Retina (tissue), 1 donor: ENCODE measurements at regions not wholly inside any gene's neighbourhood (a gene's known extent, or its start where the extent isn't known, plus 50 kb on each side); places are given as distances from the start of the nearest gene placed in this dataset.
"Not testable (repeated sequence)": the region's sequence is repeated elsewhere in the genome, so short reads cannot be mapped to it uniquely, and the experiment has no call there.

Experiments used
- DNase-seq: peaks from one replicate; pipeline ENCODE4 v3.0.0-alpha.2; 2016

DNA sequence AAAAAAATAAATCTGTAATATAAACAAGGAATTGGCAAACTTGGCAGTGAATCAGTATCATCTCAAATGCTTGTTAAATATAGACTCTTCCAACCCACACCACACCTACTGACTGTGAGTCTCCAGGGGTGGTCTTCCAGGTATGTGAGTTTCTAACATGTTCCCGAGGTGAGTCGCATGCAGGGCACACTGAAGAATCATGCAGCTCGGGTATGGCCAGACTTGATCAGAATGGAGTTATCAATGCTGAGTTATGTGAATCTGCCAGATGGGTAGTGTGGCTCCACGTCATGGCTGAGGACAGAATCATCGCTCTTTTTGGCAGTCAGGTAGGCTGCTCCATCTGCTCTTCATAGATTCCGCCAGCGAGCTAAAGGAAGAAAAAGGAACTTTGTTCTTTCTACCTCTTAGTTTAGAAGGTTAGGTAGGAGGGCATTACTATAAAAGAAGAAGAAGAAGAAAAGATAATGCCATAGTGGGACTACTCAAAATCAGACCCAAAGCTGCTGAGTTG lies 1279.7 kb upstream of the ZEB2 start:
- DNase-seq, result no peak

DNA sequence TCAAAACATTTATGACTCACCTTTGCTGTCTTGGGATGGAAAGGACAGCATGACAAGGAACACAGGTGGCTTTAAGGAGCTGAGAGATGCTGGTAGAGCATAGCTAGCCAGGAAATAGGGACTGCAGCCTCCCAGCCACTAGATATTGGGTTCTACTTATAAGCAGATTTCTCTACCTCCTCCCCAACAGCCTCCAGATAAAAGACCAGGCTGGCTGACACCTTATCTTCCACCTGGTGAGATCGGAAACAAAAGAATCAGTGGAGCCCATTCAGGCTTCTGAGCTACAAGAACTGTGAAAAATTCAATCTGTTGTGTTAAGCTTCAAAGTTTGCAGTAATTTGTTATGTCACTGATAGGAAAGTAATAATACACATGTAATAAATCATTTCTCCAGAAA lies 1278.5 kb upstream of the ZEB2 start:
- DNase-seq, result no peak

DNA sequence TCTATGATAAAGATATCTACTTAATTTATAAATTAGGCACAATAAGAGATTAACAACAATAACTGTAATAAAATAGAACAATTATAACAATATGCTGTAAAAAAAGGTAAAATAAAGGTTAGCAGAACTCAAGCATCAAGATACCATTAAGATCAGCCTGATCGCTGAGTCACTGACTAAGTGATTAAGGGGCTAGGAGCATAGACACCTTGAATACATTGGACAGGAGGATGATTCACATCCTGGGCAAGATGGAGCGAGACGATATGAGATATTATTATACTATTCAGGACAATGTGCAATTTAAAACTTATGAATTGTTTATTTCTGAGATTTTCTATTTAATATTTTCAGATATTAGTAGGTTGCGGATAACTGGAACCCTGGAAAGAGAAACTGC lies 1277.8 kb upstream of the ZEB2 start:
- no peak for DNase-seq

DNA sequence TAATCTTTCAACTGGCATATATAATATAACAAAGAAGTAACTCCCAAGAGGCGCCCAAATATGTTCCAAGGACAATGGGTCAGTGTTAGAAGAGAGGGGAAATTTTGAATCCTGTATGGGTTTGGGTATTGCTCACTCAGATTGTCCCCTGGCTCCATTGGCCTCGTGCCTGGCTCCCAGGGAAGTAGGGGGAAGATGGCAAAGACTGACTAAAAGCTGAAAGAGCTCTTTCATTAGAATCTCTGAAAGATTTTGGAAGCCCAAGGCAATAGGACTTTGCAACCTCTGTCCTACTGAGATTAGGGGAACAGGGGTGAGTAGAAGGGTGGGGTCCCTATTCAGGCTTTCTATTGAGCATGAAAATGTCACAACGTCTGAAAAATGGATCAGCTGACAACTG lies 1272.8 kb upstream of the ZEB2 start:
- no peak for DNase-seq

DNA sequence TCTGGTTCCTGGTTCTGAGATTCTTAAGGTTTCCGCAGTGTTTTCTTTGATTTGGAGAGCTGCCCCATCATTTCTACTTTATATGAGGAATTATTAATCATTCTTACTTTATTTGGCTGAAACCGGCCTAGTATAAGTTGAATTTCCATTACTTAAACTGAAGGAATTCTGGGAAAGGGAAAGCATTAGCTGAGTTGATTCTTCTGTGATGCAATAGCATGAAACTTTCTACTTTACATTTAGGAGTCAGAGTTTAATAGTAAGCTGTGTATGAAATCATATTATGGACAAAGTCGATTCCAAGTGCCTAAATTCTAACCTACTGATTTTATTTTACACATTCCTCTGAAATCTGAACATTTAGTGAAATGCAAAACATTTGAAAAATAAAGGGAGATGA lies 1269.7 kb upstream of the ZEB2 start:
- no peak for DNase-seq

DNA sequence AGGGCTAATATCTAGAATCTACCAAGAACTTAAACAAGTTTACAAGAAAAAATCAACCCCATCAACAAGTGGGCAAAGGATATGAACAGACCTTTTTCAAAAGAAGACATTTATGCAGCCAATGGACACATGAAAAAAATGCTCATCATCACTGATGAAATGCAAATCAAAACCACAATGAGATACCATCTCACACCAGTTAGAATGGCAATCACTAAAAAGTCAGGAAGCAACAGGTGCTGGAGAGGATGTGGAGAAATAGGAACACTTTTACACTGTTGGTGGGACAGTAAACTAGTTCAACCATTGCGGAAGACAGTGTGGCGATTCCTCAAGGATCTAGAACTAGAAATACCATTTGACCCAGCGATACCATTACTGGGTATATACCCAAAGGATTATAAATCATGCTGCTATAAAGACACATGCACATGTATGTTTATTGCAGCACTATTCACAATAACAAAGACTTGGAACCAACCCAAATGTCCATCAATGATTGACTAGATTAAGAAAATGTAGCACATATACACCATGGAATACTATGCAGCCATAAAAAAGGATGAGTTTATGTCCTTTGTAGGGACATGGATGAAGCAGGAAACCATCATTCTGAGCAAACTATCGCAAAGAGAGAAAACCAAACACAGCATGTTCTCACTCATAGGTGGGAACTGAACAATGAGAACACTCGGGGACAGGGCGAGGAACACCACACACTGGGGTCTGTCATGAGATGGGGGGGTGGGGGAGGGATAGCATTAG lies 1267.9 kb upstream of the ZEB2 start:
- not testable (repeated sequence) for DNase-seq

DNA sequence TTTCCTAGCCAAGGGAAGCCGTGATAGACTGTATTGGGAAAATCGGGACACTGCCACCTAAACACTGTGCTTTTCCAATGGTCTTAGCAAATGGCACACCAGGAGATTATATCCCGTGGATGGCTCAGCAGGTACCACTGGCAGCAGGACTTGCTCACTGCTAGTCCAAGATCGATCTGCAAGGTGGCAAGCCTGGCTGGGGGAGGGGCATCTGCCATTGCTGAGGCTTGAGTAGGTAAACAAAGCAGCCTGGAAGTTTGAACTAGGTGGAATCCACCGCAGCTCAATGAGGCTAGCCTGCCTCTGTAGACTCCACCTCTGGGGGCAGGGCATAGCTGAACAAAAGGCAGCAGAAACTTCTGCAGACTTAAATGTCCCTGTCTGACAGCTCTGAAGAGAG lies 1262.7 kb upstream of the ZEB2 start:
- DNase-seq, result not testable (repeated sequence)

DNA sequence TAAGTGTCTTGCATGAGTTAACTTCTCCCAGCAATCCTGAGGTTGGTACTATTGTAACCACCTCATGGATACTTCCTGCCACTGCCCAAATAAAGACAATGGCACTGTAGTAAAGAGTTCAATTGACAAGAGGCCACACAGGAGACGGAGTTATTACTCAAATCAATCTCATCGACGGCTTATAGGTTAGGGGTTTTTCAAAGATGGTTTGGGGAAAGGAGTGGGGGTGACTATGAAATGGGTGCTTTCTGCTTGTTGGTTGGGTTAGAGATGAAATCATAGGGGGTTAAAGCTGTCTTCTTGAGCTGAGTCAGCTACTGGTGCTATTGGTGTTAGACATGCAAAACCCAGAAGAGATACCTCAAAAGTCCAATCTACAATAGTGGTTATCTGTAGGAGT lies 1258.0 kb upstream of the ZEB2 start:
- DNase-seq, result no peak

DNA sequence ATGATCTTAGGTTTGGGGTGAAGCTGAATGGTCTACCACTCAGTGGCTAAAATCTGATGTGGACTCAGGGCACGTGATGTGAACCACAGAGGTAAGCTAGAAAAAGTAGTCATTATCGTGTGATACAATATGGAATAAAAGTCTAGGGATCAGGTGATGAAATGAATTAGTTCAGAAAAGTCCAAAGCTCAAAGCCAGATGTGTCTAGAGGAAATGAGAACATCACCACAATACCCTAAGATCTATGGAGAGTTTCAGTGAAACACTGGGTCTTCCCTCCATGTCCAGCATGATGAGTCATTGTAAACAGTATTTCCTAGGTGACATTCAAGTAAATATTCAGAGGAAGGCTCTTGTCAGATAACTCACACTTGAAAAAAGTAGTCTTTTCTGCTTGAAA lies 1257.4 kb upstream of the ZEB2 start:
- no peak for DNase-seq

DNA sequence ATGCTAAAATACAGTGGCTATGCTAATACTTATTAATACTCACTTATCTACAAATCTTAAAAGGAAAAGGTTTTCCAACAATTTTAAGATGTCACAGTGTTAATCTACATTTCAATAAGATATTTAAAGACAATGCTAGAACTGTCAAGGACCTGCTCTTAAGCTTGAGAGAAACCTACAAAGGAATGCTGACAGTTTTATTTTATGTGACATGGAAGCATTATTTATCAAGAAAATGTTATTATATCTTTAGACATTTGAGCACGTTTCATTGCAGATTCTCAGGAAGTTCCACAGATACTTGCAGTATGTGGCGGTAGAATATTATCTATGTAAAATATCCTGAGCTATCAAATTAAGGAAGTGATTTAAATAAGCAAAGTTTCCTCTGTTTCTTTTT lies 1255.7 kb upstream of the ZEB2 start:
- no peak for DNase-seq

DNA sequence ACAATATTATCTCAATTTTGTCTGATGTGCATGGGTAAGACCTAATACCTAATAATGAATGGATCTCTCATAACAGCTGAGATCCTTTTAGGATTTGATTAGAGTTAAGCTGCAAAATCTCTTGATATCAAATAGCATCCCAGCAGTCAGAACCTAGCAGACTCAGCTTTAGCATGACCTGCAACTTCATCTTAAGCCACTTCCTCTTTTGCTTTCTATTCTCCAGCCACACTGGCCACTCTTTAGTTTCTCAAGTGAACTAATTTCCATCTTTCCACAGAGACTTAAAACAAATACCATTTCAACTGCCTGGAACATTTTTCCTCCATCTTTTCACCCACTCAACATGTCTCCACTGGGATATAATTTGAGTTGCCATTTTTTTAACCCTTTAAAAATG lies 1251.6 kb upstream of the ZEB2 start:
- no peak for DNase-seq

DNA sequence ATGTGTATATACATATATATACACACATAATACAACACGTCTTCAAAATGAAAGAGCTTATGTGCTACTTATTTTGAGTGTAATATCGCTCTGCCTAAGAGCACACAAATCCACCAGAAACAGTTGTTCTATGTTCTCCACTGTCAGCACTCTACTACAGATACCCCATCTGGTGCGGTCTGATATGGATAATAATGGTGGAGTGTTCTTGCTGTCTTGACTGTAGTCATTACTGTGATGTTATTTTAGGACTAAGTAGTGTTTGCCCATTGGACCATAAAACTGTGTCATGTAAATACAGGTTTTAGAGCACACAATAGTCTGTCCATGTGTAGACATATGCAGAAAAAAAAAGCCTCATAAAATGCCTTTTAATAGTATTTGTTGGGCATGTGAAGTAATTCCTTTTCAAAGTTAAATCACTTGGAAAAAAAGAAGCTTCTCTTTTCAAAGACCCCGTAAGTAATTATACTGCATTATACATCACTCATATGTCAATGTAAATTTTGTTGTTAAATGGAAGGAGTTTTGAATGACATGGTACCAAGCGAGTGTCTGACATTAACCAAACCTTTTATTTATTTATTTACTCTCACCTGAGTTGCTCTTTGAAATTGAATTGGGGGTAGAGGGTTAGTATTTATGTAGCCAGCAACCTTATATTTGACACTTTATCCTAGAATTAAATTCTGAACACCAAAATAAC lies 1249.2 kb upstream of the ZEB2 start:
- DNase-seq, result peak; percentile 30

DNA sequence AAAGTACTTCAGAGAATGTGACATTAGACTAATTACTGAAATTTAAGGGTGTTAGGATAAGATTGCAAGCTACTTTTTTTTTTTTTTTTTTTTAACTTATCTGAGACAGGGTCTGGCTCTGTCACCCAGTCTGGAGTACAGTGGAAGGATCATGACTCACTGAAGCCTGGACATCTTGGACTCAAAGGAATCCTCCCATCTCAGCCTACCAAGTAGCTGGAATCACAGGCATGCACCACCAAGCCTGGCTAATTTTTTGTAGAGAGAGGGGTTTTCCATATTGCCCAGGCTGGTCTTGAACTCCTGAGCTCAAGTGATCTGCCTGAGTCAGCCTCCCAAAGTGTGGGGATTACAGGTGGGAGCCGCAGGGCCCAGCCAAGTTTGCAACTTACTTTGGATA lies 1246.0 kb upstream of the ZEB2 start:
- DNase-seq, result no peak

DNA sequence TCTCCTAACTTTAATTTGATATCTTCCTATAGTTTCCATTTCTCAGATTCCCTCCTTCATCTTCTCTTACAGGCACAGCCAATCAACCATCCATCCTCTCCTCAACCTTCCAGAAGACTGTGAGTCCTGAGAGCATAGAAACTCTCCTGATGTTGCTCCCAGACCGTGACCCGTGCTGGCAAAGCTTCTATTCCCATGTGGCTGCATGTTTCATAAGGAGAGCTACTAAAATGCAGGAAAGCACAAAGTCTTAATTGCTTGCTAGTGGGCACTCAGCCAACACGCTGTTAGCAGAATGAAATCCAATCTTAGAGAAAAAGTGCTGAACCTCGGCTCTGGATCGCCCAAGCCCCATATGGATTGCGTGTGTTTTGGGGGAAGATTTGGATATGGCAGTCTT lies 1244.7 kb upstream of the ZEB2 start:
- DNase-seq, result no peak

DNA sequence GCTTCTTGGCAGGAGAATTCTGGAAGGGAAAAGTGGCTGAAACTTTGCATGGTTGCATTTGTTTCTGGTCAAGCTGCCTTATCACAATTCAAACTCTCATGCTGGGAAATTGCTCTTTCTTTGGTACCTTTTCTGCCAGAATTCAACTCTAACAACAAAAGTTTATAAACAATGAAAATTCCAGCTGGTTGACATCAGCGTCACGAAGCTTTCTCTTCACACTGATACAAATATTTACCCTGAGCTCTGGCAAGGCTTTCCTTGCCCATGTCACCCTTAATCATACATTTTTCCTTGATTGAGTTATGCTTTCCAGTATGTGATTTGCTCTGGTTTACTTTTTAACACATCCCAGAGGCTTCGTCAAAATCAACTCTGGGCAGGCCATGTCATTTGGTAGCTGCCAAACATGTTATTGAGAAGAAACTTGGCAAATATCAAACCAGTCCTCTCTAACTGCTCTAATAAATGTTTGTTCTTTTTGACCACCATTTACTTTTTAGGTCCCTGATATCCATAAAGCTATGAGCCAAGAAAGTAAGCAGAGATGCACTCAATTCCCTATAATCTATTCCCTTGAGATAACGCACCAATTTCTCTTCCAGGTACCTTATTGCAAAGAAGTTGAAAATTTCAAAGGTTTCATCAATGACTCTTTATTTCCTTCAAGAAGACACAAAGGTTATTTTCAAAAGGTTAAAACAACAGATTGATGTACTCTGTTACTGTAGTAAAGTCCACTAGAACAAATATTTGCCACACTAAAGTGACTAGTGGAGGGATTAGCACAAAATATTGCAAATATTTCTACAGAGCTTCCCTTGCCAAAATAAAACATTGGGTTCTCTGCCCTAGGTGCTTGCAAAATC lies 1241.1 kb upstream of the ZEB2 start:
- DNase-seq, result no peak

DNA sequence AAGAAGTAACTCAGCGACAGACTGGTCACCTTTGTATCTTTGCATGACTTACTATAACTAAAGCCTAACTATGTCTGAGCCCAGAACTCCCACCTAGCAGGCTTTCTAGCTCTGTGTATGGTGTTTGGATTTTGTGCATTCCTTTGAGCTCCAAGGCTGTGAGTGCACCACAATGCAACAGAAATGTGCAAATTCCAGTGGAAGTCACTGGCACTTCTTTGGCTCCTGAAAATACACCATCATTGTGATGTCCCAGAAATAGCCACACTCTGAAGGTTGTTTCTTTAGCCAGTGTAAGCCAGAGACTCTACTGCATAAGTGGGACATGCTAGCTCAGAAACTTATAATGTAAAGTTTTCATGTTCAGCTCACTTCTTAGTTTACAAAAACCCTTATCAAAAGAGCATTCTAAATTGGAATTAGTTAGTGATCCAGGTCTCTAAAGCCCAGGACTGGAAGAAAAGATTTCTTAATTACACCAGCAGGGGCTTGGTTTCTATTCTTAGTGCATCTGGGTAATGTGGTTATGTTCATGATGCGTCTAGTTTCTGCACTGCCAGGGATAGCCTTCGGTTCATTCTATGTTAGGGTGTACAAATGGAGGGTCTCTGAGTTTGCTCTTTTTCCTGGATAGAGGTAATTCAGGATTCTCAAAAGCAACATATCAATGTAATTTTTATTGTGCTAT lies 1239.5 kb upstream of the ZEB2 start:
- no peak for DNase-seq

DNA sequence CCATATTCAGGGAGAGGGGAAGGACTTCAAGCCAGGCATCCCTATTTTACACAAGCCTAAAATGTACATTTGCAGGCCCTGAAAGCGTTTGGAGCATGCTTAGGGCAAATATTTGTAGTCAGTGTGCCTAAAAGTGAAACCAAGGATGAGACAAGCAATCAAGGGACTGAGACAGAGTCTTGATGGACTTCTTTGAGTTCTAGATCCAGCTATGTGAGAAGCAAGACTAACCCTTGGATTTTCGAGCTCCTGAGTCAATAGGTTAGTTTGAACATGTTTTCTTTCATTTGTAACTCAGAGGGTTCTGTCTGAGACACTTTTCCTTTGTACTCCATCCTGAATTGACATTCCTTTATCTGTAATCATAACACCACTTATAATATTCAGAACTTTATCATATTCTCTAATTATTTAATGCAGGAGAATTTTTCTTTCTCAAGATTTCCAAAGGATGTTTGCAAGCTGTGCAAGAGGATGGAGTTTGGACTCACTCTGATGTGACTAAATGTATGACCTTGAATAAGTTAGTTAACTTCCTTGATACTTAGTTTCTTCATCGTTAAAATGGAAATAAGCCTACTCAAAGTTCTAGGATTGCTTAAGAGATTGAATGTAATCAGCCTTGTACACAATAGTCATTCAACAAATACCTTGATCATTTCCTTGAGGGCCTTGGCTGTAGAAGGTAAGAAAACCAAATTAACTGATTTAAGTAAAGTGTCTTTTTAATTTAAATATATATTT lies 1237.8 kb upstream of the ZEB2 start:
- no peak for DNase-seq

DNA sequence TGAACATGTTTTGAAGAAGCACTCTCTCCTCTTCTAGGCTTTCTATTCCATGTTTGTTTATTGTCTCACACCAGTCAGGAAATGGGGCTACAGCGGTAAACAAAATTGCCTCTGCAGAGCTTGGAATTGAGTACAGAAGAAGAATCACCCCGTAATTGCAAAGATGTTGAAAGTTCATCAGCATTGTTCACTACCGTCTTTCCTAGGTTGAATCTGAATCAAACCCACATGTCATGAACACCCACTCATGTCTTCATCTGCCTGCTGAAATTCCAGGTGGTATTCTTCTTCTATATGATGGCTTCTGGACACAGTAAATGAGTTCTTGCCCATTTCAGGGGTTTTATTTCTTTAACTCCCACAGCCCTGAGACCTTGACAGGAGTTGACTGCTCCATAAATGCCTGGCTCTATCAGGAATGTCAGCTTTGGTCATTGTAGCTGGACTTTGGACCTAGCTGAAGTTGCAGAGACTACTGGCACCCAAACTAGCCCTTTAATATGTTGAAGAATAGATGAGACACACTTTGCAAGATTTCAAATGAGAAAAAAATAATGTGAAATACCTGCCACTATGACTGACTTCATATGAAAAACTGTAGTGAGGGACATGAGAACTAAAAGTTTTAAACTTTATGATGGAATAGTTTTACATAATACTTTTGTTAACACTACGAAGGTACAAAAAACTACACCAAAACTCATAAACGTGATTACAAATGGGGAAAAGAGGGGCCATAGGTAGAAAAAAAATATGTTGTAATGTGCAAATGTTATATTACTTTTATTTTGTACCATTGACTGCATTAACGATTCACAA lies 1235.3 kb upstream of the ZEB2 start:
- no peak for DNase-seq

DNA sequence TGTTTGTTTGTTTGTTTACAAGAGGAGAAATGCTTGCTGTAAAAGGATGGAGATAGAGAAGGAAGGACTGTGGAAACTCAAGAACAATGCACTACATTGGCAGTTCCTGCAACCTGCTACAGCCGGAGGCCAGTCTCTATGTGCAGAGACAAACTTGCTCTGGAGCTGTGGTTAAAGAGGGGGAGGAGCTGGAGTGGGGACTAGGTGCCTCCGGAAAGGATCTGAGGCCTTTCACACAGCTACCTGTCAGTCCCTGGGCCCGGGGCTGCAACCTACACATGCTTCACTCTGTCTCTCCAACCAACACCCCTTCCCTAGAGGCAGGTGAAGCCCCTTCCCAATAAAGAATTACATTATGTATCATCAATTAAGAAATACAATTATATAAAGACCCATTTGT lies 1234.0 kb upstream of the ZEB2 start:
- no peak for DNase-seq

DNA sequence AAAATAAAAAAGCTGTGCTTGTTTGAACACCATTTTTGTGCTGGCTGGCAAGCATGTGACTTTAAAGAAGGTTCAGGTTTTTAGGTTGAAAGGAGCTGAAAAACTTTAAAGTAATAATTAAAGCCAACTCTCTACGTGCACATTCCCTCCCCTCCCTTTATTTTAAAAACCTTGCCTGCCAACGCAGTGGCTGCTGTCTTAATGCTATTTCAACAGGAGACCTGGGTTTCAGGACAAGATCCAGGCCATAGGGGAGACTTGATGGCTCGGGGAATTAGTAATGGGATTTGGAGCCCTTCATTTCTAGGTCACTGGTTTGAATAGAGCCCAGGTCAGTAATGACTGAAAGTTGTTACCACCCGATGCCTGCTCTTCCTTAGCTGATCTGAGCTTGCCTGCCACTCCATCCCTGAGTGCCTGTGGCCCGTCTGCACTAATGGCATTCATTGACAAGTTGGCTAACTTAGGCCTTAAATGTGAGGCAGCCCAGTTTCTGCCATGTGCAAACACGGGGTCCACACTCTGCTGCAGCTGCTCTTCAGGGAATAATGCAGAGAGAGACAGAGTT lies 1233.2 kb upstream of the ZEB2 start:
- peak; percentile 62 for DNase-seq
